HG03025 (cell line): ENCODE measurements at regions not wholly inside any gene's neighbourhood (a gene's known extent, or its start where the extent isn't known, plus 50 kb on each side); places are given as distances from the start of the nearest gene placed in this dataset.

Experiments
- ATAC-seq: cut with Tn5 transposase; IDR thresholded peaks from one replicate; pipeline ENCODE4 v1.9.1; 2021; ENCODE audit warnings: mild to moderate bottlenecking, moderate library complexity; ENCODE audit not compliant: unreplicated experiment, low FRiP score

- no peak for ATAC-seq
Observed at GRCh38 chr4:173862754-173863153, 332.7 kb upstream of the HAND2 start.

- no peak for ATAC-seq
Observed at GRCh38 chr4:173860094-173860493, 330.1 kb upstream of the HAND2 start.

GRCh38 chr4:173859091-173859713, 329.2 kb upstream of the HAND2 start:
- ATAC-seq, result no peak

GRCh38 chr4:173858471-173858870, 328.4 kb upstream of the HAND2 start:
- no peak for ATAC-seq

GRCh38 chr4:173857828-173858227, 327.8 kb upstream of the HAND2 start:
- no peak for ATAC-seq

GRCh38 chr4:173855015-173855414, 325.0 kb upstream of the HAND2 start:
- no peak for ATAC-seq

GRCh38 chr4:173852775-173853174, 322.7 kb upstream of the HAND2 start:
- ATAC-seq, result no peak

- no peak for ATAC-seq
Observed at GRCh38 chr4:173845580-173845979, 315.6 kb upstream of the HAND2 start.

GRCh38 chr4:173839865-173840264, 309.8 kb upstream of the HAND2 start:
- no peak for ATAC-seq

- no peak for ATAC-seq
Observed at GRCh38 chr4:173837517-173837916, 307.5 kb upstream of the HAND2 start.

- no peak for ATAC-seq
Observed at GRCh38 chr4:173835903-173836302, 305.9 kb upstream of the HAND2 start.

GRCh38 chr4:173834151-173834550, 304.1 kb upstream of the HAND2 start:
- no peak for ATAC-seq

- no peak for ATAC-seq
Observed at GRCh38 chr4:173829565-173829964, 299.5 kb upstream of the HAND2 start.

- no peak for ATAC-seq
Observed at GRCh38 chr4:173827707-173828106, 297.7 kb upstream of the HAND2 start.

GRCh38 chr4:173821876-173822275, 291.8 kb upstream of the HAND2 start:
- ATAC-seq, result no peak

- no peak for ATAC-seq
Observed at GRCh38 chr4:173821036-173821435, 291.0 kb upstream of the HAND2 start.

- ATAC-seq, result no peak
Observed at GRCh38 chr4:173807347-173807746, 277.3 kb upstream of the HAND2 start.

GRCh38 chr4:173805884-173806283, 275.9 kb upstream of the HAND2 start:
- ATAC-seq, result no peak

GRCh38 chr4:173802662-173803022, 272.6 kb upstream of the HAND2 start:
- ATAC-seq, result no peak

GRCh38 chr4:173801876-173802661, 272.0 kb upstream of the HAND2 start:
- no peak for ATAC-seq

- no peak for ATAC-seq
Observed at GRCh38 chr4:173801361-173801760, 271.3 kb upstream of the HAND2 start.

GRCh38 chr4:173797296-173797695, 267.3 kb upstream of the HAND2 start:
- ATAC-seq, result no peak
